ENCODE measurements at regions not wholly inside any gene's neighbourhood (a gene's known extent, or its start where the extent isn't known, plus 50 kb on each side); places are given as distances from the start of the nearest gene placed in this dataset.

GRCh38 chr3:109225516-109225915 is 89.0 kb downstream of the C3orf85 start:
- TF ChIP-seq CTCF (IDR thresholded peaks at IDR 0.05): no peak
- no peak for TF ChIP-seq SIN3A (IDR thresholded peaks at IDR 0.05; ENCODE audit: borderline replicate concordance, insufficient read depth, low read depth, low read length)
